ENCODE measurements at regions not wholly inside any gene's neighbourhood (a gene's known extent, or its start where the extent isn't known, plus 50 kb on each side); places are given as distances from the start of the nearest gene placed in this dataset.
"Not testable (repeated sequence)": the region's sequence is repeated elsewhere in the genome, so short reads cannot be mapped to it uniquely, and the experiment has no call there.

- TF ChIP-seq CTCF (IDR thresholded peaks at IDR 0.05; ENCODE audit: borderline replicate concordance, control extremely low read depth, extremely low read depth, insufficient read depth, missing control alignments) = no peak
- DNase-seq (ENCODE audit: low spot score) = no peak
- in situ Hi-C loops (cut with MboI; ENCODE audit: low sequenced_read_pairs, unreplicated experiment) = no loop called here
Observed at GRCh38 chr7:153404124-153404523, 644.6 kb downstream of the ACTR3B start.

GRCh38 chr7:153404781-153405279 is 645.3 kb downstream of the ACTR3B start:
- TF ChIP-seq CTCF (IDR thresholded peaks at IDR 0.05; ENCODE audit: borderline replicate concordance, control extremely low read depth, extremely low read depth, insufficient read depth, missing control alignments) = no peak
- DNase-seq (ENCODE audit: low spot score) = no peak
- in situ Hi-C loops (cut with MboI; ENCODE audit: low sequenced_read_pairs, unreplicated experiment) = no loop called here

GRCh38 chr7:153405704-153406485 is 646.3 kb upstream of the DPP6 start:
- no peak for DNase-seq (ENCODE audit: low spot score)
- in situ Hi-C loops (cut with MboI; ENCODE audit: low sequenced_read_pairs, unreplicated experiment) = no loop called here

GRCh38 chr7:153406486-153406872 is 645.7 kb upstream of the DPP6 start:
- in situ Hi-C loops (cut with MboI; ENCODE audit: low sequenced_read_pairs, unreplicated experiment) = no loop called here
- no peak for TF ChIP-seq CTCF (IDR thresholded peaks at IDR 0.05; ENCODE audit: borderline replicate concordance, control extremely low read depth, extremely low read depth, insufficient read depth, missing control alignments)
- DNase-seq (ENCODE audit: low spot score) = no peak

More at GRCh38 chr7:153405704-153406485, 646.3 kb upstream of the DPP6 start:
- no peak for TF ChIP-seq CTCF (IDR thresholded peaks at IDR 0.05; ENCODE audit: borderline replicate concordance, control extremely low read depth, extremely low read depth, insufficient read depth, missing control alignments)

GRCh38 chr7:153407291-153408046 is 644.7 kb upstream of the DPP6 start:
- in situ Hi-C loops (cut with MboI; ENCODE audit: low sequenced_read_pairs, unreplicated experiment) = no loop called here
- TF ChIP-seq CTCF (IDR thresholded peaks at IDR 0.05; ENCODE audit: borderline replicate concordance, control extremely low read depth, extremely low read depth, insufficient read depth, missing control alignments) = no peak
- DNase-seq (ENCODE audit: low spot score) = no peak

- in situ Hi-C loops (cut with MboI; ENCODE audit: low sequenced_read_pairs, unreplicated experiment) = no loop called here
- no peak for DNase-seq (ENCODE audit: low spot score)
- TF ChIP-seq CTCF (IDR thresholded peaks at IDR 0.05; ENCODE audit: borderline replicate concordance, control extremely low read depth, extremely low read depth, insufficient read depth, missing control alignments) = no peak
Observed at GRCh38 chr7:153408360-153409335, 643.5 kb upstream of the DPP6 start.

- in situ Hi-C loops (cut with MboI; ENCODE audit: low sequenced_read_pairs, unreplicated experiment); DNase-seq (ENCODE audit: low spot score): not testable (repeated sequence)
Observed at GRCh38 chr7:153409567-153410342, 642.4 kb upstream of the DPP6 start.

- DNase-seq (ENCODE audit: low spot score); in situ Hi-C loops (cut with MboI; ENCODE audit: low sequenced_read_pairs, unreplicated experiment): not testable (repeated sequence)
Observed at GRCh38 chr7:153410997-153411642, 641.1 kb upstream of the DPP6 start.
